WTC11 (cell line): ENCODE measurements at regions not wholly inside any gene's neighbourhood (a gene's known extent, or its start where the extent isn't known, plus 50 kb on each side); places are given as distances from the start of the nearest gene placed in this dataset.

Source experiments
- ATAC-seq: fragments of 200-7000 bp; cut with Tn5 transposase; 2 replicates; pipeline ENCODE4 v1.10.0; 2021; ENCODE audit warnings: mild to moderate bottlenecking, moderate library complexity
- CTCF ChIA-PET: fragments of 300-600 bp; sonication (Branson Sonifier 250); formaldehyde crosslinking; loops from one replicate; lab custom pipeline; 2021; ENCODE audit warnings: antibody characterized with exemption; lab: Charles Lee
- POLR2A ChIA-PET: fragments of 350-600 bp; sonication (Branson Sonifier 250); formaldehyde crosslinking; loops from one replicate; lab custom pipeline; 2021; ENCODE audit warnings: antibody characterized with exemption; lab: Charles Lee
- DNase-seq: peaks from one replicate; pipeline ENCODE4 v3.0.0; 2021; ENCODE audit warnings: low spot score
- H3K27ac Mint-ChIP-seq: 2 replicates; pipeline ENCODE4 v1.8.0; 2021; ENCODE audit warnings: mixed read lengths
- H3K27me3 Mint-ChIP-seq: 2 replicates; pipeline ENCODE4 v1.8.0; 2021; ENCODE audit warnings: low read depth, mild to moderate bottlenecking, moderate library complexity, mixed read lengths
- H3K36me3 Mint-ChIP-seq: 2 replicates; pipeline ENCODE4 v1.8.0; 2021; ENCODE audit warnings: mixed read lengths
- H3K4me1 Mint-ChIP-seq: 2 replicates; pipeline ENCODE4 v1.8.0; 2022; ENCODE audit warnings: mixed read lengths
- H3K4me3 Mint-ChIP-seq: 2 replicates; pipeline ENCODE4 v1.8.0; 2021; ENCODE audit warnings: mild to moderate bottlenecking, moderate library complexity, mixed read lengths
- H3K9me3 Mint-ChIP-seq: 2 replicates; pipeline ENCODE4 v1.8.0; 2021; ENCODE audit warnings: mixed read lengths
- CBFB ChIP-seq: sonication (generic); formaldehyde crosslinking; IDR thresholded peaks from 2 replicates; pipeline ENCODE4 v1.8.1; 2022; ENCODE audit warnings: mild to moderate bottlenecking, low read depth, missing genetic modification reagents
- CREB1 ChIP-seq: sonication (generic); formaldehyde crosslinking; IDR thresholded peaks from 2 replicates; pipeline ENCODE4 v1.8.0; 2023; ENCODE audit warnings: mild to moderate bottlenecking, missing genetic modification reagents
- EMX1 ChIP-seq: fragments of 250-450 bp; sonication (Bioruptor Pico); IDR thresholded peaks from 2 replicates; pipeline ENCODE4 v1.8.0; 2021; ENCODE audit warnings: mild to moderate bottlenecking
- ETV6 ChIP-seq: sonication (generic); formaldehyde crosslinking; IDR thresholded peaks from 2 replicates; pipeline ENCODE4 v1.8.1; 2022; ENCODE audit warnings: mild to moderate bottlenecking, missing genetic modification reagents
- FOXP1 ChIP-seq: sonication (generic); formaldehyde crosslinking; IDR thresholded peaks from 2 replicates; pipeline ENCODE4 v1.8.0; 2022; ENCODE audit warnings: missing genetic modification reagents, mild to moderate bottlenecking, moderate library complexity, borderline replicate concordance
- GABPB1 ChIP-seq: sonication (generic); formaldehyde crosslinking; IDR thresholded peaks from 2 replicates; pipeline ENCODE4 v1.8.1; 2023; ENCODE audit warnings: mild to moderate bottlenecking, missing genetic modification reagents
- GRHL2 ChIP-seq: fragments of 250-450 bp; sonication (Bioruptor Pico); IDR thresholded peaks from 2 replicates; pipeline ENCODE4 v1.8.0; 2022; ENCODE audit warnings: mild to moderate bottlenecking, moderate library complexity; ENCODE audit not compliant: insufficient replicate concordance, severe bottlenecking
- HMGA2 ChIP-seq: fragments of 250-450 bp; sonication (Bioruptor Pico); IDR thresholded peaks from 2 replicates; pipeline ENCODE4 v1.4.0; 2021; ENCODE audit warnings: mild to moderate bottlenecking, moderate library complexity
- IRF1 ChIP-seq: sonication (generic); formaldehyde crosslinking; IDR thresholded peaks from 2 replicates; pipeline ENCODE4 v1.8.0; 2023; ENCODE audit warnings: missing genetic modification reagents
- IRF2 ChIP-seq: sonication (generic); formaldehyde crosslinking; IDR thresholded peaks from 2 replicates; pipeline ENCODE4 v1.8.0; 2022; ENCODE audit warnings: low read depth, missing genetic modification reagents, borderline replicate concordance
- JAZF1 ChIP-seq: fragments of 250-450 bp; sonication (Bioruptor Pico); IDR thresholded peaks from 2 replicates; pipeline ENCODE4 v1.9.0; 2021; ENCODE audit warnings: moderate library complexity, mild to moderate bottlenecking, inconsistent platforms
- NFATC4 ChIP-seq: fragments of 250-450 bp; sonication (Bioruptor Pico); IDR thresholded peaks from 2 replicates; pipeline ENCODE4 v1.9.0; 2021; ENCODE audit warnings: mild to moderate bottlenecking
- NR2C2 ChIP-seq: sonication (generic); formaldehyde crosslinking; IDR thresholded peaks from 2 replicates; pipeline ENCODE4 v1.8.0; 2022; ENCODE audit warnings: mild to moderate bottlenecking, missing genetic modification reagents
- SMAD4 ChIP-seq: sonication (generic); formaldehyde crosslinking; IDR thresholded peaks from 2 replicates; pipeline ENCODE4 v1.8.0; 2022; ENCODE audit warnings: mild to moderate bottlenecking, missing genetic modification reagents
- SOX15 ChIP-seq: fragments of 250-450 bp; sonication (Bioruptor Pico); IDR thresholded peaks from 2 replicates; pipeline ENCODE4 v1.9.0; 2021; ENCODE audit warnings: mild to moderate bottlenecking
- TCF7 ChIP-seq: sonication (generic); formaldehyde crosslinking; IDR thresholded peaks from 2 replicates; pipeline ENCODE4 v1.8.0; 2022; ENCODE audit warnings: mild to moderate bottlenecking, low read depth, missing genetic modification reagents, moderate library complexity
- TEAD1 ChIP-seq: sonication (generic); formaldehyde crosslinking; IDR thresholded peaks from 2 replicates; pipeline ENCODE4 v1.8.0; 2022; ENCODE audit warnings: mild to moderate bottlenecking, missing genetic modification reagents
- ZNF121 ChIP-seq: sonication (generic); formaldehyde crosslinking; IDR thresholded peaks from 2 replicates; pipeline ENCODE4 v1.8.0; 2023; ENCODE audit warnings: missing genetic modification reagents
- ZNF138 ChIP-seq: sonication (generic); formaldehyde crosslinking; conservative IDR thresholded peaks from 2 replicates; pipeline ENCODE4 v1.8.1; 2022; ENCODE audit warnings: mild to moderate bottlenecking, moderate library complexity, missing genetic modification reagents
- ZNF232 ChIP-seq: sonication (generic); formaldehyde crosslinking; IDR thresholded peaks from 2 replicates; pipeline ENCODE4 v1.8.0; 2022; ENCODE audit warnings: mild to moderate bottlenecking, missing genetic modification reagents
- ZNF263 ChIP-seq: sonication (generic); formaldehyde crosslinking; IDR thresholded peaks from 2 replicates; pipeline ENCODE4 v1.8.1; 2022; ENCODE audit warnings: low read depth, mild to moderate bottlenecking, moderate library complexity, missing genetic modification reagents
- ZNF396 ChIP-seq: fragments of 250-450 bp; sonication (Bioruptor Pico); IDR thresholded peaks from 2 replicates; pipeline ENCODE4 v1.8.0; 2021; ENCODE audit warnings: mild to moderate bottlenecking, moderate library complexity, borderline replicate concordance
- ZNF423 ChIP-seq: fragments of 250-450 bp; sonication (Bioruptor Pico); IDR thresholded peaks from 2 replicates; pipeline ENCODE4 v2.1.2; 2022; ENCODE audit warnings: mild to moderate bottlenecking, moderate library complexity
- TF ChIP-seq, protein P1 (sequence below): fragments of 250-450 bp; sonication (Bioruptor Pico); IDR thresholded peaks from 2 replicates; pipeline ENCODE4 v1.9.0; 2021; ENCODE audit warnings: mild to moderate bottlenecking, borderline replicate concordance
- TF ChIP-seq, protein P2 (sequence below): sonication (generic); formaldehyde crosslinking; IDR thresholded peaks from 2 replicates; pipeline ENCODE4 v1.8.1; 2023; ENCODE audit warnings: mild to moderate bottlenecking, missing genetic modification reagents, borderline replicate concordance
- TF ChIP-seq, protein P3 (sequence below): sonication (generic); formaldehyde crosslinking; IDR thresholded peaks from 2 replicates; pipeline ENCODE4 v1.8.0; 2023; ENCODE audit warnings: mild to moderate bottlenecking, missing genetic modification reagents

DNA sequence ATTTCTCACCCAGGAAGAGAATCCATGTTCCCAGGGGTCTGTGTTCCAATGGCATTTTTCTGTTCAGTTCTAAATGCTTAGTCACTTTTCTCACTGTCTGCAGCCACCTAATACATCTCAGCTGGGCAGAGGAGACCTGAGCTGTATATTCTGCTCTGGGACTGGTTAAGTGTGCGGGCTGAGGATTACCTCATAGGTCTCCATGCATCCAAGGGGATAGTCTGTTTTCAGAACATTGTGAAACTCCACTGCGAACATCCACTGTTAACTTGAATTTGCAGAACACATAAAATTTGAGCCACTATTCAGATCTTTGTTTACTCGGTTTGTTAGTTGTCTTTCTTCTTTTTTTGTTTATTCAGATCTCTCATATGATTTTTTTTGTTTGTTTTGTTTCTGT, 947.1 kb downstream of the TFAP2A start (continued):
- TF ChIP-seq IRF1 (CRISPR knock-in tag) (no peak), IRF2 (CRISPR knock-in tag) (no peak), CBFB (CRISPR knock-in tag) (no peak), ZNF232 (CRISPR knock-in tag) (no peak), ZNF121 (CRISPR knock-in tag) (no peak), GABPB1 (CRISPR knock-in tag) (no peak), CREB1 (CRISPR knock-in tag) (no peak)

DNA sequence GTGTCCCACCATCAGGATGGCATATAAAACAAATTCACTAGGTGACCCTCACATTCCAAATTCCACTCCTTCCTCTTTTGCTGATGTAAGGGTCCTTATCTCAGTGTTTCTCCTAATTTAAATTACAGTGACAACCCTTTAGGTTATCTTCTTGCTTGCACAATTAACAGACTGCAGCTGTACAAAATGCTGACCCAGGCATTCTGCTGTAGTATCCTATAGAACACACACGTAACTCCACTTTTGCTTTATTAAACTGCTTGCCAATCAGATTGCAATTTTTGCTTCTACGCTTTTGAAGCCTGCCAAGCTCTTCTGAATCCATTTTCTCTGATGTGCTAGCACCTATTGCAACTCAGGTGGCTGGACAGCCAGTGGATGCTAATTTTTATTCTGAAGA, 950.3 kb downstream of the TFAP2A start:
- CTCF ChIA-PET, result no interaction called here
- no peak overlapping the region for H3K4me3 Mint-ChIP-seq
- H3K27ac Mint-ChIP-seq, result no peak overlapping the region
- POLR2A ChIA-PET, result no interaction called here
- TF ChIP-seq EMX1 (no peak), TCF7 (CRISPR knock-in tag) (no peak), FOXP1 (CRISPR knock-in tag) (no peak), GRHL2 (CRISPR knock-in tag) (no peak)
- TF ChIP-seq, protein P1, sequence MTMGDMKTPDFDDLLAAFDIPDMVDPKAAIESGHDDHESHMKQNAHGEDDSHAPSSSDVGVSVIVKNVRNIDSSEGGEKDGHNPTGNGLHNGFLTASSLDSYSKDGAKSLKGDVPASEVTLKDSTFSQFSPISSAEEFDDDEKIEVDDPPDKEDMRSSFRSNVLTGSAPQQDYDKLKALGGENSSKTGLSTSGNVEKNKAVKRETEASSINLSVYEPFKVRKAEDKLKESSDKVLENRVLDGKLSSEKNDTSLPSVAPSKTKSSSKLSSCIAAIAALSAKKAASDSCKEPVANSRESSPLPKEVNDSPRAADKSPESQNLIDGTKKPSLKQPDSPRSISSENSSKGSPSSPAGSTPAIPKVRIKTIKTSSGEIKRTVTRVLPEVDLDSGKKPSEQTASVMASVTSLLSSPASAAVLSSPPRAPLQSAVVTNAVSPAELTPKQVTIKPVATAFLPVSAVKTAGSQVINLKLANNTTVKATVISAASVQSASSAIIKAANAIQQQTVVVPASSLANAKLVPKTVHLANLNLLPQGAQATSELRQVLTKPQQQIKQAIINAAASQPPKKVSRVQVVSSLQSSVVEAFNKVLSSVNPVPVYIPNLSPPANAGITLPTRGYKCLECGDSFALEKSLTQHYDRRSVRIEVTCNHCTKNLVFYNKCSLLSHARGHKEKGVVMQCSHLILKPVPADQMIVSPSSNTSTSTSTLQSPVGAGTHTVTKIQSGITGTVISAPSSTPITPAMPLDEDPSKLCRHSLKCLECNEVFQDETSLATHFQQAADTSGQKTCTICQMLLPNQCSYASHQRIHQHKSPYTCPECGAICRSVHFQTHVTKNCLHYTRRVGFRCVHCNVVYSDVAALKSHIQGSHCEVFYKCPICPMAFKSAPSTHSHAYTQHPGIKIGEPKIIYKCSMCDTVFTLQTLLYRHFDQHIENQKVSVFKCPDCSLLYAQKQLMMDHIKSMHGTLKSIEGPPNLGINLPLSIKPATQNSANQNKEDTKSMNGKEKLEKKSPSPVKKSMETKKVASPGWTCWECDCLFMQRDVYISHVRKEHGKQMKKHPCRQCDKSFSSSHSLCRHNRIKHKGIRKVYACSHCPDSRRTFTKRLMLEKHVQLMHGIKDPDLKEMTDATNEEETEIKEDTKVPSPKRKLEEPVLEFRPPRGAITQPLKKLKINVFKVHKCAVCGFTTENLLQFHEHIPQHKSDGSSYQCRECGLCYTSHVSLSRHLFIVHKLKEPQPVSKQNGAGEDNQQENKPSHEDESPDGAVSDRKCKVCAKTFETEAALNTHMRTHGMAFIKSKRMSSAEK, result no peak
- no peaks in the 10 kb centered on the region; the same call in 1 of the 2 replicates for H3K27me3 Mint-ChIP-seq
- DNase-seq (no peak), ATAC-seq (no peak)
- peaks cover 9% of the 10 kb centered on the region for H3K9me3 Mint-ChIP-seq
- peaks cover 25% of the 10 kb centered on the region for H3K4me1 Mint-ChIP-seq
- no peaks in the 10 kb centered on the region; the same call in 1 of the 2 replicates for H3K36me3 Mint-ChIP-seq

- POLR2A ChIA-PET, result no interaction called here
- TF ChIP-seq ETV6 (CRISPR knock-in tag), result no peak
- no peak for TF ChIP-seq ZNF396 (CRISPR knock-in tag)
- TF ChIP-seq, protein P2, sequence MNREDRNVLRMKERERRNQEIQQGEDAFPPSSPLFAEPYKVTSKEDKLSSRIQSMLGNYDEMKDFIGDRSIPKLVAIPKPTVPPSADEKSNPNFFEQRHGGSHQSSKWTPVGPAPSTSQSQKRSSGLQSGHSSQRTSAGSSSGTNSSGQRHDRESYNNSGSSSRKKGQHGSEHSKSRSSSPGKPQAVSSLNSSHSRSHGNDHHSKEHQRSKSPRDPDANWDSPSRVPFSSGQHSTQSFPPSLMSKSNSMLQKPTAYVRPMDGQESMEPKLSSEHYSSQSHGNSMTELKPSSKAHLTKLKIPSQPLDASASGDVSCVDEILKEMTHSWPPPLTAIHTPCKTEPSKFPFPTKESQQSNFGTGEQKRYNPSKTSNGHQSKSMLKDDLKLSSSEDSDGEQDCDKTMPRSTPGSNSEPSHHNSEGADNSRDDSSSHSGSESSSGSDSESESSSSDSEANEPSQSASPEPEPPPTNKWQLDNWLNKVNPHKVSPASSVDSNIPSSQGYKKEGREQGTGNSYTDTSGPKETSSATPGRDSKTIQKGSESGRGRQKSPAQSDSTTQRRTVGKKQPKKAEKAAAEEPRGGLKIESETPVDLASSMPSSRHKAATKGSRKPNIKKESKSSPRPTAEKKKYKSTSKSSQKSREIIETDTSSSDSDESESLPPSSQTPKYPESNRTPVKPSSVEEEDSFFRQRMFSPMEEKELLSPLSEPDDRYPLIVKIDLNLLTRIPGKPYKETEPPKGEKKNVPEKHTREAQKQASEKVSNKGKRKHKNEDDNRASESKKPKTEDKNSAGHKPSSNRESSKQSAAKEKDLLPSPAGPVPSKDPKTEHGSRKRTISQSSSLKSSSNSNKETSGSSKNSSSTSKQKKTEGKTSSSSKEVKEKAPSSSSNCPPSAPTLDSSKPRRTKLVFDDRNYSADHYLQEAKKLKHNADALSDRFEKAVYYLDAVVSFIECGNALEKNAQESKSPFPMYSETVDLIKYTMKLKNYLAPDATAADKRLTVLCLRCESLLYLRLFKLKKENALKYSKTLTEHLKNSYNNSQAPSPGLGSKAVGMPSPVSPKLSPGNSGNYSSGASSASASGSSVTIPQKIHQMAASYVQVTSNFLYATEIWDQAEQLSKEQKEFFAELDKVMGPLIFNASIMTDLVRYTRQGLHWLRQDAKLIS (CRISPR knock-in tag), result no peak
- no peak for TF ChIP-seq ZNF138
- TF ChIP-seq FOXP1 (CRISPR knock-in tag), result no peak
- no peak for TF ChIP-seq ZNF423 (CRISPR knock-in tag)
- no peak for TF ChIP-seq ZNF263
- no peak for TF ChIP-seq NFATC4 (CRISPR knock-in tag)
- TF ChIP-seq SOX15 (CRISPR knock-in tag), result no peak
- no peak for TF ChIP-seq EMX1
- TF ChIP-seq HMGA2 (CRISPR knock-in tag), result no peak
- no peak for TF ChIP-seq SMAD4 (CRISPR knock-in tag)
- TF ChIP-seq TEAD1 (CRISPR knock-in tag), result no peak
- TF ChIP-seq NR2C2, result no peak
- TF ChIP-seq, protein P3, sequence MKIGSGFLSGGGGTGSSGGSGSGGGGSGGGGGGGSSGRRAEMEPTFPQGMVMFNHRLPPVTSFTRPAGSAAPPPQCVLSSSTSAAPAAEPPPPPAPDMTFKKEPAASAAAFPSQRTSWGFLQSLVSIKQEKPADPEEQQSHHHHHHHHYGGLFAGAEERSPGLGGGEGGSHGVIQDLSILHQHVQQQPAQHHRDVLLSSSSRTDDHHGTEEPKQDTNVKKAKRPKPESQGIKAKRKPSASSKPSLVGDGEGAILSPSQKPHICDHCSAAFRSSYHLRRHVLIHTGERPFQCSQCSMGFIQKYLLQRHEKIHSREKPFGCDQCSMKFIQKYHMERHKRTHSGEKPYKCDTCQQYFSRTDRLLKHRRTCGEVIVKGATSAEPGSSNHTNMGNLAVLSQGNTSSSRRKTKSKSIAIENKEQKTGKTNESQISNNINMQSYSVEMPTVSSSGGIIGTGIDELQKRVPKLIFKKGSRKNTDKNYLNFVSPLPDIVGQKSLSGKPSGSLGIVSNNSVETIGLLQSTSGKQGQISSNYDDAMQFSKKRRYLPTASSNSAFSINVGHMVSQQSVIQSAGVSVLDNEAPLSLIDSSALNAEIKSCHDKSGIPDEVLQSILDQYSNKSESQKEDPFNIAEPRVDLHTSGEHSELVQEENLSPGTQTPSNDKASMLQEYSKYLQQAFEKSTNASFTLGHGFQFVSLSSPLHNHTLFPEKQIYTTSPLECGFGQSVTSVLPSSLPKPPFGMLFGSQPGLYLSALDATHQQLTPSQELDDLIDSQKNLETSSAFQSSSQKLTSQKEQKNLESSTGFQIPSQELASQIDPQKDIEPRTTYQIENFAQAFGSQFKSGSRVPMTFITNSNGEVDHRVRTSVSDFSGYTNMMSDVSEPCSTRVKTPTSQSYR (CRISPR knock-in tag), result no peak
- no peak for TF ChIP-seq JAZF1 (CRISPR knock-in tag)
Observed at GRCh38 chr6:9463311-9463710, 951.6 kb downstream of the TFAP2A start.

More at GRCh38 chr6:9463311-9463710, 951.6 kb downstream of the TFAP2A start:
- Mint-ChIP-seq H3K27ac (no peak overlapping the region), H3K9me3 (peaks cover 9% of the 10 kb centered on the region), H3K27me3 (no peaks in the 10 kb centered on the region; the same call in 1 of the 2 replicates), H3K4me1 (peaks cover 32% of the 10 kb centered on the region), H3K4me3 (no peak overlapping the region), H3K36me3 (no peaks in the 10 kb centered on the region; the same call in 1 of the 2 replicates)
- ATAC-seq (no peak), DNase-seq (no peak)
- CTCF ChIA-PET, result no interaction called here
